Activated CD8-positive, alpha-beta T cell treated with anti-CD3 and anti-CD28 coated beads for 36 hours (primary cell): ENCODE measurements at regions not wholly inside any gene's neighbourhood (a gene's known extent, or its start where the extent isn't known, plus 50 kb on each side); places are given as distances from the start of the nearest gene placed in this dataset.

Experiments used
- ATAC-seq: fragments of 200-7000 bp; cut with Tn5 transposase; one replicate; pipeline ENCODE4 v1.10.0; 2021; ENCODE audit warnings: mild to moderate bottlenecking, moderate library complexity
- CTCF ChIA-PET: fragments of 350-600 bp; sonication (Branson Sonifier 250); formaldehyde crosslinking; loops from one replicate; lab custom pipeline; 2021; ENCODE audit warnings: antibody characterized with exemption; lab: Charles Lee
- POLR2A ChIA-PET: fragments of 350-600 bp; sonication (Branson Sonifier 250); formaldehyde crosslinking; loops from one replicate; lab custom pipeline; 2021; ENCODE audit warnings: antibody characterized with exemption; lab: Charles Lee
- DNase-seq: peaks from one replicate; pipeline ENCODE4 v3.0.0-alpha.2; 2020
- H3K27ac Mint-ChIP-seq: one replicate; pipeline ENCODE4 v1.8.0; 2021; ENCODE audit warnings: mild to moderate bottlenecking, mixed read lengths
- H3K27me3 Mint-ChIP-seq: one replicate; pipeline ENCODE4 v1.8.0; 2021; ENCODE audit warnings: mixed read lengths
- H3K36me3 Mint-ChIP-seq: one replicate; pipeline ENCODE4 v1.8.0; 2021; ENCODE audit warnings: low read depth, mixed read lengths
- H3K4me1 Mint-ChIP-seq: one replicate; pipeline ENCODE4 v1.8.0; 2021; ENCODE audit warnings: low read depth, mixed read lengths
- H3K4me3 Mint-ChIP-seq: one replicate; pipeline ENCODE4 v1.8.0; 2021; ENCODE audit warnings: mild to moderate bottlenecking, moderate library complexity, mixed read lengths
- H3K9me3 Mint-ChIP-seq: one replicate; pipeline ENCODE4 v1.8.0; 2021; ENCODE audit warnings: mixed read lengths
- intact Hi-C: fragments of 100-400 bp; cut with micrococcal nuclease; formaldehyde crosslinking; loops from one replicate; pipeline ENCODE4 v1.10.0; 2022
- TF ChIP-seq, protein P1 (sequence below): fragments of 200-600 bp; IDR thresholded peaks from one replicate; pipeline ENCODE4 v1.8.0; 2022; ENCODE audit warnings: antibody characterized with exemption, mild to moderate bottlenecking

DNA sequence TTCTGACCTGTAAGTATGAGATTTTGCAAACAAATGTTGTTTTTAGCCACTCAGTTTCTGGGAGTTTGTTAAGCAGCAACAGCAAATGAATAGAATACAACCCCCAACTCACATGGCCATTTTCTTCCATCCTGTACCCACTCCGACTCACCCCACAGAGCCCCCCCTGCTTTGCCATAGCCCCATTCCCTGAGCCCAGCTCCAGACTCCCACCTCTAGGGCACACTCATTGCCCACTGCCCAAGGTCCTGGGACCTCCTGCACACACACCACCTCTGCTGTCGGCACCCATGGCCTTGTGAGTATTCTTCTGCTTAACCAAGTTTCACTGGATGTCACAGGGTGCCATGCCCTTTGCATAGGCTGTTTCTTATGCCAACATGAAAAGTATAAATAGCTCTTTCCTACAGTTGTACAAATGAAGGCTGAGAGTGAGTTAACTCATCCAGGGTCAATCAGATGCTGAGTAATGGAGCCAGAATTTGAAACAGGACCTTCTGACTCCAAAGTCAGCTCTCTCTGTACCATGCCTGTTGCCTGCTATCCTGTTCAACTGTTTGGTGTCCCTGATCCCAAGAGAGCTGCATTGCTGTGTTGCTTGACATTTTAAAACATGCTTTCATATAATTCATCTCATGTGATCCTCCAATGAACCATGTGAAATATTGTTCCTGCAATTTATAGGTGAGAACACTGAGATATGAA is 367.8 kb upstream of the ZMIZ1 start:
- no peak for ATAC-seq
- no peak for DNase-seq
- H3K4me1 Mint-ChIP-seq: peaks cover 3% of the 10 kb centered on the region
- H3K27me3 Mint-ChIP-seq: peaks cover 9% of the 10 kb centered on the region
- intact Hi-C loops: no loop called here
- TF ChIP-seq, protein P1, sequence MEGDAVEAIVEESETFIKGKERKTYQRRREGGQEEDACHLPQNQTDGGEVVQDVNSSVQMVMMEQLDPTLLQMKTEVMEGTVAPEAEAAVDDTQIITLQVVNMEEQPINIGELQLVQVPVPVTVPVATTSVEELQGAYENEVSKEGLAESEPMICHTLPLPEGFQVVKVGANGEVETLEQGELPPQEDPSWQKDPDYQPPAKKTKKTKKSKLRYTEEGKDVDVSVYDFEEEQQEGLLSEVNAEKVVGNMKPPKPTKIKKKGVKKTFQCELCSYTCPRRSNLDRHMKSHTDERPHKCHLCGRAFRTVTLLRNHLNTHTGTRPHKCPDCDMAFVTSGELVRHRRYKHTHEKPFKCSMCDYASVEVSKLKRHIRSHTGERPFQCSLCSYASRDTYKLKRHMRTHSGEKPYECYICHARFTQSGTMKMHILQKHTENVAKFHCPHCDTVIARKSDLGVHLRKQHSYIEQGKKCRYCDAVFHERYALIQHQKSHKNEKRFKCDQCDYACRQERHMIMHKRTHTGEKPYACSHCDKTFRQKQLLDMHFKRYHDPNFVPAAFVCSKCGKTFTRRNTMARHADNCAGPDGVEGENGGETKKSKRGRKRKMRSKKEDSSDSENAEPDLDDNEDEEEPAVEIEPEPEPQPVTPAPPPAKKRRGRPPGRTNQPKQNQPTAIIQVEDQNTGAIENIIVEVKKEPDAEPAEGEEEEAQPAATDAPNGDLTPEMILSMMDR: no peak
- H3K36me3 Mint-ChIP-seq: no peaks in the 10 kb centered on the region
- H3K4me3 Mint-ChIP-seq: no peak overlapping the region
- ChIA-PET CTCF (interaction anchor here (0.7 kb wide), 1 partner anchor 10 kb away, joined by 3 read pairs; no protein-coding TSS in a partner anchor), POLR2A (no interaction called here)
- no peak overlapping the region for H3K27ac Mint-ChIP-seq
- H3K9me3 Mint-ChIP-seq: no peaks in the 10 kb centered on the region

DNA sequence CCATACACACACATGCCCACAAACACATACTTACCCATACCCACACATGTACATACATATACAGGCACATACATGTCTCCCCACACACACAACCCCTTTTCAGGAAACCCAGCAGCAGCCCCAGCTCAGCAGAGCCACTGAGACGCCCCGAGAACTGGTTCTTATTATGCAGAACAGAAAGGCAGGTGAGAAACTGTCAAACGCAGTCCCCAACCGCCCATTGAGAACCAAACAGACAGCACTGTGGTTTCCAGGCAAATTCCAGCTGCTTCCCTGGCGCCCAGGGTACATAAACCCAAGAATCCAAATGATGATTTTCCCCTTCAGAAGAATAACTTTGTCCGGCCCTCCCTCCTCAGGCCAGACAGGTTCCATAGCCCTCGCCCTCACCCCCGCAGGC is 366.6 kb upstream of the ZMIZ1 start:
- ATAC-seq: no peak
- H3K36me3 Mint-ChIP-seq: no peaks in the 10 kb centered on the region
- H3K9me3 Mint-ChIP-seq: no peaks in the 10 kb centered on the region
- CTCF ChIA-PET: no interaction called here
- H3K27me3 Mint-ChIP-seq: peaks cover 9% of the 10 kb centered on the region
- TF ChIP-seq, protein P1: no peak
- H3K27ac Mint-ChIP-seq: no peak overlapping the region
- intact Hi-C loops: no loop called here
- H3K4me3 Mint-ChIP-seq: no peak overlapping the region
- POLR2A ChIA-PET: no interaction called here
- no peak for DNase-seq
- peaks cover 3% of the 10 kb centered on the region for H3K4me1 Mint-ChIP-seq

DNA sequence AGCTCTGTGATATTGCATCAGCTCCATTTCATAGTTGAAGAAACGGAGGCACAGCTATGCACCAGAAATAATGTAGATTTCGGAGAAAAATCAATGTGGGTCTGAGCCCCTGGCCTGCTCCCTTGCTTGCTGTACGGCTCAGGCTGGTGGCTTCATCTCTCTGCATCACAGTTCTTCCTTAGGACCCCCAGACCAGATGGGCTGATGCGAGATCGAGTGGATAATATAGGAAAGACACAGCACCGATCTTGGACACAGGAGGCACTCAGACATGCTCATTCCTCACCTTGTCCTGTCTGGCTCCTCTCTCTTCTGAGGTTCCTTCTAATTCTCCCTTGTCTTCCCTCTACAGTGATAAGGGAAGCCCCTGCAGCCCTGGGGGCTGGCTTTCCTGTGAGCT is 365.9 kb upstream of the ZMIZ1 start:
- ChIA-PET POLR2A (no interaction called here), CTCF (no interaction called here)
- Mint-ChIP-seq H3K27ac (no peak overlapping the region), H3K9me3 (no peaks in the 10 kb centered on the region), H3K4me3 (no peak overlapping the region), H3K36me3 (no peaks in the 10 kb centered on the region), H3K4me1 (peaks cover 3% of the 10 kb centered on the region), H3K27me3 (peaks cover 9% of the 10 kb centered on the region)
- ATAC-seq: no peak
- intact Hi-C loops: no loop called here
- TF ChIP-seq, protein P1: no peak
- no peak for DNase-seq

DNA sequence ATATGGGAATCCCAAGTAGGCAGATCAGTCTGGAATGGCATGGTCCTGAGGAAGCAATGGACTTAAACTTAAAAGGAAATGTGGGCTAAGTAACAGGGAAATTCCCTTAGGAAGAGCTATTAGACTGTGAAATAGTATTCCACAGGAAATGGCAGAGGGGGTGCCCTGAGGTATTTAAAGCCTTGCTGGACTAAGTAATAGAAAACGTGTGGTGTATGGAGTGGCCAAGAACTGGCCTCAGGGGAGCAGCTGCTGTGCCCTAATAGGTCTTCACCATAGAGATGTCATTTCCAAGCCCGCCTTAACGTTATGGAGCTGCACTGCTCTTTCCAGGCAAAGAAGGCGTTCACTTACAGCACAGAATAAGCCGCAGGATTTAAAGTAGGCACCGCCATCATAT is 365.2 kb upstream of the ZMIZ1 start:
- TF ChIP-seq, protein P1: no peak
- peaks cover 9% of the 10 kb centered on the region for H3K27me3 Mint-ChIP-seq
- ATAC-seq (no peak), DNase-seq (no peak)
- H3K27ac Mint-ChIP-seq: no peak overlapping the region
- H3K36me3 Mint-ChIP-seq: no peaks in the 10 kb centered on the region
- peaks cover 3% of the 10 kb centered on the region for H3K4me1 Mint-ChIP-seq
- no peaks in the 10 kb centered on the region for H3K9me3 Mint-ChIP-seq
- ChIA-PET CTCF (no interaction called here), POLR2A (no interaction called here)
- no peak overlapping the region for H3K4me3 Mint-ChIP-seq
- intact Hi-C loops: no loop called here

DNA sequence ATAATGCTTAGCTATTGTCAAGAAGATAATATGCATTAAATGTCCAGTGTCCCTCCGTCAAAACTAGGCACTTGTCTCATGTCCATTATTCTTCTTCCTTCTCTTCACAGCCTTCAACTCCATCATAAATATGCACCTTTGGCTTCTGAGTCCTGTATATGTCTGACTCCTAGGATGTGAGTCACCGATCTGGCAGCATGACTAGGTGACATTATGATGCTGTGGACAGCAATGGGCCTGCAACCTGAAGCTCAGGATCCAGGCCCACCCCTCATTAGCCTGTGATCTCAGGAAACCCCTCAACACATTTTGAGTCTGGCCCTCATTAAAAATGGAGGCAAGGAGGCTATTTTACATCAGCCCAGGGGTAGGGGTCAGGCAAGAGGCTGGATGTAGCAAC is 362.5 kb upstream of the ZMIZ1 start:
- peaks cover 9% of the 10 kb centered on the region for H3K27me3 Mint-ChIP-seq
- no peak overlapping the region for H3K4me3 Mint-ChIP-seq
- H3K9me3 Mint-ChIP-seq: no peaks in the 10 kb centered on the region
- TF ChIP-seq, protein P1: no peak
- DNase-seq (no peak), ATAC-seq (peak; percentile 61)
- no peaks in the 10 kb centered on the region for H3K36me3 Mint-ChIP-seq
- H3K4me1 Mint-ChIP-seq: no peaks in the 10 kb centered on the region
- H3K27ac Mint-ChIP-seq: no peak overlapping the region
- intact Hi-C loops: no loop called here
- CTCF ChIA-PET: no interaction called here
- POLR2A ChIA-PET: no interaction called here
